ENCODE measurements at regions not wholly inside any gene's neighbourhood (a gene's known extent, or its start where the extent isn't known, plus 50 kb on each side); places are given as distances from the start of the nearest gene placed in this dataset.

- H3K36me3 ChIP-seq (ENCODE audit: control insufficient read depth in 4 of 4, insufficient read depth in 3 of 4, low read depth in 1 of 4, low read length in 3 of 4), result no peaks in the 10 kb centered on the region
- DNase-seq (ENCODE audit: low spot score), result no peak
- H3K27me3 ChIP-seq (ENCODE audit: control insufficient read depth in 4 of 4, insufficient read depth in 4 of 4, low read length in 3 of 4), result peaks cover 0 to 8% (median under 1%) of the 10 kb centered on the region in 4 donors
- no peak overlapping the region for H3K27ac ChIP-seq (ENCODE audit: low read depth in 1 of 2, low read length in 2 of 2)
- H3K4me1 ChIP-seq (ENCODE audit: control insufficient read depth in 4 of 4, insufficient read depth in 4 of 4, low read length in 3 of 4), result no peaks in the 10 kb centered on the region
- H3K4me3 ChIP-seq (ENCODE audit: low read depth in 1 of 3, low read length in 3 of 3), result no peak overlapping the region
- no peaks in the 10 kb centered on the region for H3K9me3 ChIP-seq (ENCODE audit: control insufficient read depth in 4 of 4, low read length in 3 of 4)
- TF ChIP-seq ZBTB33 (IDR thresholded peaks at IDR 0.05), result no peak
- WGBS, result 70% methylated on average over 9 of the region's 9 CpGs
- no peak overlapping the region for H3K9ac ChIP-seq (ENCODE audit: low read depth in 1 of 2, low read length in 2 of 2)
These were observed 402.8 kb downstream of the NXPE2 start for GRCh38 chr11:115080923-115081680.

- no peak for DNase-seq (ENCODE audit: low spot score)
- TF ChIP-seq GABPA (IDR thresholded peaks at IDR 0.05 in 1 of 2, conservative IDR thresholded peaks at IDR 0.05 in 1 of 2) (no peak), FOXA1 (IDR thresholded peaks at IDR 0.05) (no peak), SP1 (IDR thresholded peaks at IDR 0.05) (no peak), YY1 (IDR thresholded peaks at IDR 0.05) (no peak), NR2F2 (IDR thresholded peaks at IDR 0.05) (no peak), HNF4G (IDR thresholded peaks at IDR 0.05) (no peak), ATF3 (IDR thresholded peaks at IDR 0.05) (no peak), JUND (IDR thresholded peaks at IDR 0.05) (no peak)
- no peaks in the 10 kb centered on the region for H3K9me3 ChIP-seq (ENCODE audit: control insufficient read depth in 4 of 4, low read length in 3 of 4)
- H3K9ac ChIP-seq (ENCODE audit: low read depth in 1 of 2, low read length in 2 of 2), result no peak overlapping the region
- peaks cover 0 to 8% (median under 1%) of the 10 kb centered on the region in 4 donors for H3K27me3 ChIP-seq (ENCODE audit: control insufficient read depth in 4 of 4, insufficient read depth in 4 of 4, low read length in 3 of 4)
- no peak overlapping the region for H3K4me3 ChIP-seq (ENCODE audit: low read depth in 1 of 3, low read length in 3 of 3)
- H3K27ac ChIP-seq (ENCODE audit: low read depth in 1 of 2, low read length in 2 of 2), result no peak overlapping the region
- WGBS, result 58% methylated on average over 2 of the region's 2 CpGs
- H3K4me1 ChIP-seq (ENCODE audit: control insufficient read depth in 4 of 4, insufficient read depth in 4 of 4, low read length in 3 of 4), result no peaks in the 10 kb centered on the region
- no peaks in the 10 kb centered on the region for H3K36me3 ChIP-seq (ENCODE audit: control insufficient read depth in 4 of 4, insufficient read depth in 3 of 4, low read depth in 1 of 4, low read length in 3 of 4)
These were observed 403.6 kb downstream of the NXPE2 start for GRCh38 chr11:115081972-115082371.

- 65% methylated on average over 13 of the region's 13 CpGs for WGBS
These were observed 404.9 kb downstream of the NXPE2 start for GRCh38 chr11:115083144-115083806.

More at GRCh38 chr11:115083144-115083806, 404.9 kb downstream of the NXPE2 start:
- no peaks in the 10 kb centered on the region for H3K36me3 ChIP-seq (ENCODE audit: control insufficient read depth in 4 of 4, insufficient read depth in 3 of 4, low read depth in 1 of 4, low read length in 3 of 4)
- no peak overlapping the region for H3K9ac ChIP-seq (ENCODE audit: low read depth in 1 of 2, low read length in 2 of 2)
- no peak for TF ChIP-seq HNF4A (conservative IDR thresholded peaks at IDR 0.05)
- TF ChIP-seq EGR1 (IDR thresholded peaks at IDR 0.05; ENCODE audit: low read depth in 2 of 2), result no peak
- TF ChIP-seq SP1 (IDR thresholded peaks at IDR 0.05), result no peak
- no peak for TF ChIP-seq FOXA1 (IDR thresholded peaks at IDR 0.05)
- no peak for TF ChIP-seq GABPA (IDR thresholded peaks at IDR 0.05 in 1 of 2, conservative IDR thresholded peaks at IDR 0.05 in 1 of 2)
- TF ChIP-seq CTCF (IDR thresholded peaks at IDR 0.05; ENCODE audit: low read depth, low read length, missing input control), result no peak
- no peak for TF ChIP-seq ZBTB33 (IDR thresholded peaks at IDR 0.05)
- no peak for TF ChIP-seq MAX (IDR thresholded peaks at IDR 0.05)
- TF ChIP-seq FOXA2 (IDR thresholded peaks at IDR 0.05), result no peak
- no peak for TF ChIP-seq RXRA (IDR thresholded peaks at IDR 0.05)
- peaks cover 0 to 8% (median under 1%) of the 10 kb centered on the region in 4 donors for H3K27me3 ChIP-seq (ENCODE audit: control insufficient read depth in 4 of 4, insufficient read depth in 4 of 4, low read length in 3 of 4)
- no peak for DNase-seq (ENCODE audit: low spot score)
- no peaks in the 10 kb centered on the region for H3K4me1 ChIP-seq (ENCODE audit: control insufficient read depth in 4 of 4, insufficient read depth in 4 of 4, low read length in 3 of 4)
- no peak overlapping the region for H3K4me3 ChIP-seq (ENCODE audit: low read depth in 1 of 3, low read length in 3 of 3)
- no peaks in the 10 kb centered on the region for H3K9me3 ChIP-seq (ENCODE audit: control insufficient read depth in 4 of 4, low read length in 3 of 4)
- H3K27ac ChIP-seq (ENCODE audit: low read depth in 1 of 2, low read length in 2 of 2), result no peak overlapping the region
